Loucy (cell line): ENCODE measurements at regions not wholly inside any gene's neighbourhood (a gene's known extent, or its start where the extent isn't known, plus 50 kb on each side); places are given as distances from the start of the nearest gene placed in this dataset.

Source experiments
- H2AFZ ChIP-seq: fragments of 200-600 bp; sonication (generic); 2 replicates; pipeline ENCODE4 v1.6.0; 2016; ENCODE audit warnings: antibody characterized with exemption, mild to moderate bottlenecking, low read length, moderate library complexity
- H3F3A ChIP-seq: fragments of 200-600 bp; 2 replicates; pipeline ENCODE4 v1.6.0; 2016; ENCODE audit warnings: antibody characterized with exemption, low read depth, mild to moderate bottlenecking
- H3K27me3 ChIP-seq: fragments of 200-600 bp; sonication (generic); 2 replicates; pipeline ENCODE4 v1.6.1; 2014; ENCODE audit warnings: low read length, mild to moderate bottlenecking; ENCODE audit not compliant: insufficient read depth, poor library complexity, severe bottlenecking
- H3K36me3 ChIP-seq: fragments of 200-600 bp; sonication (generic); 2 replicates; pipeline ENCODE4 v1.6.1; 2016; ENCODE audit warnings: low read length; ENCODE audit not compliant: insufficient read depth
- H3K4me1 ChIP-seq: fragments of 200-600 bp; sonication (generic); 2 replicates; pipeline ENCODE4 v1.5.1; 2014; ENCODE audit warnings: low read length, mild to moderate bottlenecking; ENCODE audit not compliant: insufficient read depth, poor library complexity, severe bottlenecking
- H3K4me2 ChIP-seq: fragments of 200-600 bp; sonication (generic); 2 replicates; pipeline ENCODE4 v1.6.0; 2014; ENCODE audit warnings: antibody characterized with exemption, low read length, low read depth, mild to moderate bottlenecking; ENCODE audit not compliant: poor library complexity, severe bottlenecking
- H3K4me3 ChIP-seq: fragments of 200-600 bp; sonication (generic); 2 replicates; pipeline ENCODE4 v1.5.1; 2014; ENCODE audit warnings: low read length, mild to moderate bottlenecking, mixed read lengths; ENCODE audit not compliant: poor library complexity, severe bottlenecking
- H3K79me2 ChIP-seq: fragments of 200-600 bp; sonication (generic); 2 replicates; pipeline ENCODE4 v1.6.1; 2014; ENCODE audit warnings: low read length; ENCODE audit not compliant: insufficient read depth
- H3K9ac ChIP-seq: fragments of 200-600 bp; sonication (generic); 2 replicates; pipeline ENCODE4 v1.6.0; 2014; ENCODE audit warnings: mild to moderate bottlenecking, low read depth, low read length, moderate library complexity; ENCODE audit not compliant: poor library complexity, severe bottlenecking
- H3K9me2 ChIP-seq: fragments of 200-600 bp; sonication (generic); replicated peaks from 2 replicates; pipeline ENCODE4 v1.6.1; 2016; ENCODE audit warnings: low read depth, low read length, mixed read lengths
- H3K9me3 ChIP-seq: fragments of 200-600 bp; sonication (generic); 2 replicates; pipeline ENCODE4 v1.6.1; 2014; ENCODE audit warnings: mild to moderate bottlenecking, antibody characterized with exemption, low read length, low read depth; ENCODE audit not compliant: insufficient read depth
- H4K20me1 ChIP-seq: fragments of 200-600 bp; sonication (generic); 2 replicates; pipeline ENCODE4 v1.6.0; 2014; ENCODE audit warnings: antibody characterized with exemption, low read length, mild to moderate bottlenecking; ENCODE audit not compliant: insufficient read depth, poor library complexity, severe bottlenecking
- CTCF ChIP-seq: fragments of 200-600 bp; sonication (generic); conservative IDR thresholded peaks from 2 replicates; pipeline ENCODE4 v1.5.1; 2014; ENCODE audit warnings: mild to moderate bottlenecking, antibody characterized with exemption, low read length
- EZH2phosphoT487 ChIP-seq: fragments of 200-600 bp; IDR thresholded peaks from 2 replicates; pipeline ENCODE4 v1.6.1; 2018; ENCODE audit warnings: antibody characterized with exemption, mild to moderate bottlenecking, moderate library complexity, borderline replicate concordance

DNA sequence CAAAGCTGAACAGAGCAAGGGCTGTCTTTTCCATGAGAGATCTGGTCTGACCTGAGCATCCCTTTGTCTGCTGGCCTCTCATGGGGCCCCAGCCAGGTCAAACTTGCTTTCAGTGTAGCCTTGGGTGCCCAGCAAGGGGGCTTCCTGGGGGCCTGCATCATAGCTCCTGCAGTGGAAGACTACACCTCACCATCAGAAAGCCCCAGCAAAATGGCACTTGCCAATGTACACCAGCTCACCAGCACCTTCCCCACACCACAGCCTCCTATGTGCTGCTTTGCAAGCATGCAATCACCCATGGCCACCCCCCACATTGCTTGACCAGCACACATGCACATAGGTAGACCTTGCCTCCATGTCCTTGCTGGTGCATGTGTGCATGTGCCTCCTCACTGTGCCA lies 1478.1 kb downstream of the FSTL5 start:
- Histone ChIP-seq H3F3A (no peaks in the 10 kb centered on the region), H3K27me3 (no peaks in the 10 kb centered on the region), H3K79me2 (no peaks in the 10 kb centered on the region), H3K4me1 (no peaks in the 10 kb centered on the region), H3K9me2 (no peaks in the 10 kb centered on the region), H4K20me1 (no peaks in the 10 kb centered on the region), H3K4me2 (no peak overlapping the region), H3K9me3 (no peaks in the 10 kb centered on the region), H3K9ac (no peak overlapping the region), H2AFZ (no peak overlapping the region), H3K4me3 (no peak overlapping the region), H3K36me3 (no peaks in the 10 kb centered on the region)
- TF ChIP-seq CTCF, result no peak
- TF ChIP-seq EZH2phosphoT487, result no peak

DNA sequence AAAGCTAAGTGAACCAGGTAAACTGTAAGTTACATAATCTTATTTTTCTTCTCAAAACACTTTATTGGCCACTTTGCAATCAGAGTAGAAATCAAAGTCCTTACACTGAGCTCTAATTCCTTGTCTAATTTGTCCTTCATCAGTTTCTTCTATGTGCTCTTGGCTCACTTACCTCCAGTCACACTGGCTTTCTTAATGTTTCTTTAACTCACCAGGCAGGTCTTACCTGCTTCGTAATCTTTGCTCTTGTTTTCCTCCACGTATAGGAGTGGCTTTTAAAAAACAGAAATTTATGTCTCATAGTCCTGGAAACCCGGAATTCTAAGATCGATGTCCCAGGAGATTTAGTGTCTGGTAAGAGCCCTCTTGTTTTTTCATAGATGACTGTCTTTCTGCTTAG lies 1462.1 kb downstream of the FSTL5 start:
- Histone ChIP-seq H3K4me3 (no peak overlapping the region), H3K36me3 (no peaks in the 10 kb centered on the region), H3K9me2 (no peaks in the 10 kb centered on the region), H3K4me1 (no peaks in the 10 kb centered on the region), H3K27me3 (no peaks in the 10 kb centered on the region), H3K9me3 (no peaks in the 10 kb centered on the region), H3K4me2 (no peak overlapping the region), H4K20me1 (no peaks in the 10 kb centered on the region), H3K9ac (no peak overlapping the region), H2AFZ (no peak overlapping the region), H3K79me2 (no peaks in the 10 kb centered on the region), H3F3A (no peaks in the 10 kb centered on the region)
- TF ChIP-seq CTCF (no peak), EZH2phosphoT487 (no peak)

- no peak overlapping the region for H2AFZ ChIP-seq
- no peaks in the 10 kb centered on the region for H3K79me2 ChIP-seq
- H3K4me2 ChIP-seq, result no peak overlapping the region
- no peaks in the 10 kb centered on the region for H3K36me3 ChIP-seq
- H3K4me1 ChIP-seq, result no peaks in the 10 kb centered on the region
- no peak overlapping the region for H3K9ac ChIP-seq
- H3K27me3 ChIP-seq, result no peaks in the 10 kb centered on the region
- no peak for TF ChIP-seq EZH2phosphoT487
- no peak for TF ChIP-seq CTCF
- H4K20me1 ChIP-seq, result no peaks in the 10 kb centered on the region
- H3K9me2 ChIP-seq, result no peaks in the 10 kb centered on the region
- H3F3A ChIP-seq, result no peaks in the 10 kb centered on the region
- no peak overlapping the region for H3K4me3 ChIP-seq
- no peaks in the 10 kb centered on the region for H3K9me3 ChIP-seq
Observed at GRCh38 chr4:160709026-160709425, 1454.8 kb downstream of the FSTL5 start.
